GM19025 (cell line): ENCODE measurements at regions not wholly inside any gene's neighbourhood (a gene's known extent, or its start where the extent isn't known, plus 50 kb on each side); places are given as distances from the start of the nearest gene placed in this dataset.
A peak's percentile ranks its signal among the peaks of the same experiment; 100 is the strongest.

ENCODE experiments used
- ATAC-seq: cut with Tn5 transposase; IDR thresholded peaks from one replicate; pipeline ENCODE4 v1.9.1; 2021; ENCODE audit warnings: mild to moderate bottlenecking, low read depth, moderate library complexity; ENCODE audit not compliant: unreplicated experiment

- ATAC-seq = no peak
These were observed 73.3 kb downstream of the TASL start for GRCh38 chrX:30504309-30504708.

GRCh38 chrX:30495468-30495867, 82.1 kb downstream of the TASL start:
- ATAC-seq = peak; percentile 48

GRCh38 chrX:30493348-30493747, 84.2 kb downstream of the TASL start:
- no peak for ATAC-seq

- no peak for ATAC-seq
These were observed 88.2 kb downstream of the TASL start for GRCh38 chrX:30489323-30489722.

GRCh38 chrX:30488092-30488491, 89.5 kb downstream of the TASL start:
- ATAC-seq = no peak

GRCh38 chrX:30483996-30484395, 93.6 kb downstream of the TASL start:
- ATAC-seq = no peak

- no peak for ATAC-seq
These were observed 109.1 kb downstream of the TASL start for GRCh38 chrX:30468471-30468870.
